ENCODE measurements at regions not wholly inside any gene's neighbourhood (a gene's known extent, or its start where the extent isn't known, plus 50 kb on each side); places are given as distances from the start of the nearest gene placed in this dataset.
A peak's percentile ranks its signal among the peaks of the same experiment; 100 is the strongest.

DNA sequence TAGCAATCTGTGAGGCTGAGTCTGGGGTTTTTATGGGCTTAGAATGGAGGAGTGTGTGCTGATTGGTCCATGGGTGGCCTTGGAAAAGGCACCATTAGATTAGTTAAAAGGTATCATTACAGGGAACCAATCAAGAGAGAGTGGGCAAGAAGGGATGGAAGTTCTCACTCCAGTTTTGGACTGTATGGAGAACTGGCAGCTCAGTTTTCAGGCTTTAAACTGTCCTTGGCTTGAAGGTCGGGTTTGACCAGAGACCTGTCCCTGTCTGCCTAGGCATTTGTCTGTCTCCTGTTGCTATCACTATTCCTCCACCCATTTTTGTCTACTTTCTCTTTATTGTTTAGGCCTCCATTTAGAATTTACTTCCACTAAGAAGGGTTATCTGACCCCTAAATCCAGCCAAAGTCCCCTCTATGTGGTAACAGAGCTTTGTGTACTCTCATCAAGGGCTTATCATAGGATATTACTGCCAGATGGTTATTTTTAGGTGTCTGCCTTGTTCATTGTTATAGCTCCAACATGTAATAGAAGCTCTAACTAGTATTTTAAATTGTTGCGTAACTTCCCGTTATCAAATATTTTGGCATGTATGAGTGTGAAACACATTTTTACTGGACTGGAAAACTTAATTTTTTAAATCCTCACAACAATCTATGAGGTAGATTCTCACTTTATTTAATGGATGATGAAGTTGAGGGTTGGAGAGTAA is 133.3 kb upstream of the SLC10A2 start:
- no peaks in the 10 kb centered on the region for H3K36me3 Mint-ChIP-seq (ENCODE audit: low read depth)
- H3K27me3 Mint-ChIP-seq (ENCODE audit: low read depth), result peaks cover 6% of the 10 kb centered on the region
- H3K4me3 Mint-ChIP-seq, result no peak overlapping the region
- TF ChIP-seq, protein P1, sequence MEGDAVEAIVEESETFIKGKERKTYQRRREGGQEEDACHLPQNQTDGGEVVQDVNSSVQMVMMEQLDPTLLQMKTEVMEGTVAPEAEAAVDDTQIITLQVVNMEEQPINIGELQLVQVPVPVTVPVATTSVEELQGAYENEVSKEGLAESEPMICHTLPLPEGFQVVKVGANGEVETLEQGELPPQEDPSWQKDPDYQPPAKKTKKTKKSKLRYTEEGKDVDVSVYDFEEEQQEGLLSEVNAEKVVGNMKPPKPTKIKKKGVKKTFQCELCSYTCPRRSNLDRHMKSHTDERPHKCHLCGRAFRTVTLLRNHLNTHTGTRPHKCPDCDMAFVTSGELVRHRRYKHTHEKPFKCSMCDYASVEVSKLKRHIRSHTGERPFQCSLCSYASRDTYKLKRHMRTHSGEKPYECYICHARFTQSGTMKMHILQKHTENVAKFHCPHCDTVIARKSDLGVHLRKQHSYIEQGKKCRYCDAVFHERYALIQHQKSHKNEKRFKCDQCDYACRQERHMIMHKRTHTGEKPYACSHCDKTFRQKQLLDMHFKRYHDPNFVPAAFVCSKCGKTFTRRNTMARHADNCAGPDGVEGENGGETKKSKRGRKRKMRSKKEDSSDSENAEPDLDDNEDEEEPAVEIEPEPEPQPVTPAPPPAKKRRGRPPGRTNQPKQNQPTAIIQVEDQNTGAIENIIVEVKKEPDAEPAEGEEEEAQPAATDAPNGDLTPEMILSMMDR (IDR thresholded peaks at IDR 0.05; ENCODE audit: unreplicated experiment in 3 of 3), result no peak
- H3K27ac Mint-ChIP-seq, result no peak overlapping the region
- H3K4me1 Mint-ChIP-seq, result peaks cover 5% of the 10 kb centered on the region
- no peaks in the 10 kb centered on the region for H3K9me3 Mint-ChIP-seq

DNA sequence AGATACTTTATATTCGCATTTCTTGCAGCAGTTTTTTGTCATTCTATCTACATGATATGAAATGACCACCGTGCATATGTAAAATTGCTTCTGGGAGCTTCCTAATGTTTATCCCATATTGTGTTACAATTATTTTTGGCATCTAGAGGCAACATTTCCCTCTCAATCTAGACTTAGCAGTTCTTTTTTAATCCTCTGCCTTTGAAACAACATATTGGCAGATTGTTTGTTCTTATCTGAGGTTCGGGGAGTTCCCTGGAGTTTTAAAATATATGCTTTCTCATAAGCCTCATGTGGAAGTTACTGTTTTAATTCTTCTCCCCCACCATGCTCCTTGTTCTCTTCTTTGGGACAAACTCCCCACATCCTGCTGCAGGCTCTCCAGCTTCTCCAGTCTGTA is 130.1 kb upstream of the SLC10A2 start:
- Mint-ChIP-seq H3K4me1 (peaks cover 10% of the 10 kb centered on the region), H3K36me3 (ENCODE audit: low read depth) (no peaks in the 10 kb centered on the region), H3K27ac (no peak overlapping the region), H3K9me3 (no peaks in the 10 kb centered on the region), H3K27me3 (ENCODE audit: low read depth) (peaks cover 6% of the 10 kb centered on the region), H3K4me3 (no peak overlapping the region)
- TF ChIP-seq, protein P1 (IDR thresholded peaks at IDR 0.05; ENCODE audit: unreplicated experiment in 3 of 3), result no peak

DNA sequence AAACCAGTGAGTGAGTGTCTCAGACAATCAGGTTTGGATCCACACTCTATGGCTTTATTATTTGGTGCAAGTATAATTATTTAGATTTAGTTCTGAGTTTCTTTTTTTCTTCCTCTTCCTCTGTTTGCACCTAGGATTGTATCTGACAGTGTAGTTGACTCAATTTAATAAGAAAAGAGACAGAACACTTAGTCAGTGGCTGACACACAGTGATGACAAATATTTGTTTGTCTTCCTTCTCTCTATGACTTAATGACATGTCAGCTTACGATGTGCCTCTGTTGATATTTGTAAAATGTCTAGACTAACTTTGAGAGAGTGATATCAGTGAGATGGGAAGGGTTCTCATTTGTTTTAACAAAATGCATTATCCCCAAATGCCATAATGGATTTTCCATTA is 129.5 kb upstream of the SLC10A2 start:
- Mint-ChIP-seq H3K9me3 (no peaks in the 10 kb centered on the region), H3K36me3 (ENCODE audit: low read depth) (no peaks in the 10 kb centered on the region), H3K27me3 (ENCODE audit: low read depth) (peaks cover 6% of the 10 kb centered on the region), H3K27ac (no peak overlapping the region), H3K4me1 (peaks cover 10% of the 10 kb centered on the region), H3K4me3 (no peak overlapping the region)
- TF ChIP-seq, protein P1 (IDR thresholded peaks at IDR 0.05; ENCODE audit: unreplicated experiment in 3 of 3), result no peak

DNA sequence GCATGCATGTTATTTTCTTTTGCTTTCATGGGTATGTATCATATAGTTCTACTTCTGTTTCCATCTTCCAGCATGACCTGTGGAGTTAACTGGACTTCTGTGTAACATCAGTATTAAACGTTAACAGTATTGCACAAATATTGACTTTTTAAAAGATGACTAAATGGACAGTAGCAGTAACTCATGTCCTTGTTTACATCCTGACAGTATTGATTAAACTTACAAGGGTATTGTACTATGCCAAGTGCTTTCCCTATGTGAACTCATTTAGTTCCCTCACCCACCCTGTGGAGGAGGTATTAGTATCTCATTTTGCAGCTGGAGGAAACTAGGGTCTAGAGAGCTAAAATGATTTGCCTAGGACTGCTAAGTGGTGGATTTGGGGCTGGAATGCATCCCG is 128.7 kb upstream of the SLC10A2 start:
- TF ChIP-seq, protein P1 (IDR thresholded peaks at IDR 0.05; ENCODE audit: unreplicated experiment in 3 of 3), result no peak
- Mint-ChIP-seq H3K27me3 (ENCODE audit: low read depth) (peaks cover 6% of the 10 kb centered on the region), H3K27ac (no peak overlapping the region), H3K4me3 (no peak overlapping the region), H3K36me3 (ENCODE audit: low read depth) (no peaks in the 10 kb centered on the region), H3K4me1 (peaks cover 18% of the 10 kb centered on the region), H3K9me3 (no peaks in the 10 kb centered on the region)

DNA sequence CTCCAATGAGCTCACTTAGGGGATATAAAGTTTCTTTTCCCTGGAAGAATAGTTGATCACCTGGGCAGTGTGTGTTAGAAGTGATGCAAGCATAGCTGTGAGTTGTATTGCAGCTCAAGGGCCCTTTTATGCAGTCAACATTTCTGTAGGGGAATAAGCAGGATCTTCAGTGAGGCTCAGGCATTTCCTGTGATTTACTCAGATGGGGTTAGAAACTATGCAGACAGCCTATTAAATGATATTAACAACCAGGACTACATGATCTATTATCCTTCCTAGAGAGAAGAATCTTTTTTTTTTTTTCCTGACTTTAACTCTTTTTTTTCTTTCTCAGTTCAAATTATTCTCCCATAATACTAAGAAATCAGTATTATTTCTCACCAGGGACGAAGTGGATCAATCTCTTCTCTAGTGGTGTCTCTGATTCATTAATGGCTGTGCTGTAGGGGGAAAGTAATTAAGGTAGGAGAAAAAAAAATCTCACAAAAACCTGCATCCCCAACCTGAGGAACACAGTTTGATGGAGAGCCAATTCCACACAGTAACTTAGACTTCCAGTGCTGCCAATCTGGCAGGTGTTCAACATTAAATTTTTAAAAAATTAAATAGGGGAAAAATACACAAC is 126.4 kb upstream of the SLC10A2 start:
- Mint-ChIP-seq H3K4me3 (no peak overlapping the region), H3K27ac (peak overlapping the region in 1 of 3 experiments; percentile 19), H3K27me3 (ENCODE audit: low read depth) (peaks cover 6% of the 10 kb centered on the region), H3K36me3 (ENCODE audit: low read depth) (no peaks in the 10 kb centered on the region), H3K4me1 (peaks cover 18% of the 10 kb centered on the region), H3K9me3 (no peaks in the 10 kb centered on the region)
- TF ChIP-seq, protein P1 (IDR thresholded peaks at IDR 0.05; ENCODE audit: unreplicated experiment in 3 of 3), result no peak

DNA sequence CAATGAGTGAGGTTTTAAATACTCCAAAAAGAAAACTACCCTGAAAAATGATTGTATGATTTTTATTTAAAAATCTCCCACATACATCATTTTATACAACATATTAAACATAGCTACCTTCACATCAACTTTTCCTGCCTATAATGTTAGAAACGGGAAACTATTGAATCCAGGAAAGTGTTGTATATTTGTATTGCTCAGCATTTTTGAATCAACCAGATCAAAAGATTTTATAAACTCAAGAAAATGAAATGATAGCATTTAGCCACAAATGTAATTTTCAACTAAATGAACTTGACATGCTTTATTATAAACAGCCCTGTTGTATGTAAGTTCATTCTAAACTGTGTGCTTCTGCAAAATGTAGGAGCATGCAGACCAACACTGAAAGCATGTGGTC is 124.6 kb upstream of the SLC10A2 start:
- Mint-ChIP-seq H3K9me3 (no peaks in the 10 kb centered on the region), H3K4me1 (peaks cover 13% of the 10 kb centered on the region), H3K36me3 (ENCODE audit: low read depth) (no peaks in the 10 kb centered on the region), H3K27me3 (ENCODE audit: low read depth) (no peaks in the 10 kb centered on the region), H3K27ac (peak overlapping the region in 1 of 3 experiments; percentile 55), H3K4me3 (no peak overlapping the region)
- TF ChIP-seq, protein P1 (IDR thresholded peaks at IDR 0.05; ENCODE audit: unreplicated experiment in 3 of 3), result no peak
